ENCODE measurements at regions not wholly inside any gene's neighbourhood (a gene's known extent, or its start where the extent isn't known, plus 50 kb on each side); places are given as distances from the start of the nearest gene placed in this dataset.
A peak's percentile ranks its signal among the peaks of the same experiment; 100 is the strongest.

- DNase-seq (ENCODE audit: low spot score): no peak
- 91% methylated on average over 30 of the region's 38 CpGs for WGBS (ENCODE audit: low lambda C conversion rate, missing lambda C conversion rate)
- Histone ChIP-seq H3K79me2 (no peaks in the 10 kb centered on the region), H3K27me3 (no peaks in the 10 kb centered on the region), H3K9me3 (ENCODE audit: low read depth) (no peaks in the 10 kb centered on the region), H2AFZ (no peak overlapping the region), H3K9me2 (replicated peaks; ENCODE audit: insufficient read depth) (no peaks in the 10 kb centered on the region), H3K36me3 (replicated peaks; ENCODE audit: insufficient read depth, low read depth) (no peaks in the 10 kb centered on the region), H3K27ac (no peak overlapping the region), H3K4me3 (no peak overlapping the region), H3K4me1 (ENCODE audit: insufficient read depth) (no peaks in the 10 kb centered on the region), H3K4me2 (no peak overlapping the region), H4K20me1 (ENCODE audit: insufficient read depth, poor library complexity, severe bottlenecking) (no peaks in the 10 kb centered on the region)
- TF ChIP-seq CTCF (IDR thresholded peaks at IDR 0.05; ENCODE audit: poor library complexity): no peak
- no peak for TF ChIP-seq EZH2 (IDR thresholded peaks at IDR 0.05; ENCODE audit: borderline replicate concordance)
- TF ChIP-seq EZH2phosphoT487 (IDR thresholded peaks at IDR 0.05; ENCODE audit: low read depth, severe bottlenecking, unreplicated experiment): no peak
Observed at GRCh38 chr6:170135821-170136471, 154.9 kb downstream of the DLL1 start.

- H3K36me3 ChIP-seq (replicated peaks; ENCODE audit: insufficient read depth, low read depth): no peaks in the 10 kb centered on the region
- WGBS (ENCODE audit: low lambda C conversion rate, missing lambda C conversion rate): 75% methylated on average over 16 of the region's 16 CpGs
Observed at GRCh38 chr6:170135461-170135820, 155.4 kb downstream of the DLL1 start.

GRCh38 chr6:170134471-170135440, 156.1 kb downstream of the DLL1 start:
- Histone ChIP-seq H3K36me3 (replicated peaks; ENCODE audit: insufficient read depth, low read depth) (no peaks in the 10 kb centered on the region), H3K4me3 (no peak overlapping the region), H2AFZ (no peak overlapping the region), H3K9me2 (replicated peaks; ENCODE audit: insufficient read depth) (no peaks in the 10 kb centered on the region), H3K4me1 (ENCODE audit: insufficient read depth) (no peaks in the 10 kb centered on the region), H3K79me2 (no peaks in the 10 kb centered on the region), H3K4me2 (no peak overlapping the region), H4K20me1 (ENCODE audit: insufficient read depth, poor library complexity, severe bottlenecking) (no peaks in the 10 kb centered on the region), H3K9me3 (ENCODE audit: low read depth) (no peaks in the 10 kb centered on the region), H3K27me3 (no peaks in the 10 kb centered on the region), H3K27ac (peak overlapping the region; percentile 20)
- no peak for TF ChIP-seq EZH2 (IDR thresholded peaks at IDR 0.05; ENCODE audit: borderline replicate concordance)
- WGBS (ENCODE audit: low lambda C conversion rate, missing lambda C conversion rate): 84% methylated on average over 21 of the region's 31 CpGs
- DNase-seq (ENCODE audit: low spot score): no peak

More at GRCh38 chr6:170135461-170135820, 155.4 kb downstream of the DLL1 start:
- no peak overlapping the region for H3K4me2 ChIP-seq
- TF ChIP-seq CTCF (IDR thresholded peaks at IDR 0.05; ENCODE audit: poor library complexity) (no peak), EZH2 (IDR thresholded peaks at IDR 0.05; ENCODE audit: borderline replicate concordance) (no peak), EZH2phosphoT487 (IDR thresholded peaks at IDR 0.05; ENCODE audit: low read depth, severe bottlenecking, unreplicated experiment) (no peak)
- no peak overlapping the region for H3K27ac ChIP-seq
- no peaks in the 10 kb centered on the region for H3K27me3 ChIP-seq
- no peak overlapping the region for H3K4me3 ChIP-seq
- H3K79me2 ChIP-seq: no peaks in the 10 kb centered on the region
- no peaks in the 10 kb centered on the region for H4K20me1 ChIP-seq (ENCODE audit: insufficient read depth, poor library complexity, severe bottlenecking)
- H3K9me2 ChIP-seq (replicated peaks; ENCODE audit: insufficient read depth): no peaks in the 10 kb centered on the region
- DNase-seq (ENCODE audit: low spot score): no peak
- no peaks in the 10 kb centered on the region for H3K4me1 ChIP-seq (ENCODE audit: insufficient read depth)
- H2AFZ ChIP-seq: no peak overlapping the region
- H3K9me3 ChIP-seq (ENCODE audit: low read depth): no peaks in the 10 kb centered on the region

- Histone ChIP-seq H2AFZ (no peak overlapping the region), H3K36me3 (replicated peaks; ENCODE audit: insufficient read depth, low read depth) (no peaks in the 10 kb centered on the region), H3K9me3 (ENCODE audit: low read depth) (no peaks in the 10 kb centered on the region), H3K27me3 (no peaks in the 10 kb centered on the region), H3K79me2 (no peaks in the 10 kb centered on the region), H3K27ac (peak overlapping the region; percentile 20), H3K4me1 (ENCODE audit: insufficient read depth) (no peaks in the 10 kb centered on the region), H4K20me1 (ENCODE audit: insufficient read depth, poor library complexity, severe bottlenecking) (no peaks in the 10 kb centered on the region), H3K4me2 (peak overlapping the region; percentile 24), H3K4me3 (no peak overlapping the region), H3K9me2 (replicated peaks; ENCODE audit: insufficient read depth) (no peaks in the 10 kb centered on the region)
- TF ChIP-seq EZH2phosphoT487 (IDR thresholded peaks at IDR 0.05; ENCODE audit: low read depth, severe bottlenecking, unreplicated experiment): no peak
- TF ChIP-seq EZH2 (IDR thresholded peaks at IDR 0.05; ENCODE audit: borderline replicate concordance): no peak
- TF ChIP-seq CTCF (IDR thresholded peaks at IDR 0.05; ENCODE audit: poor library complexity): no peak
- peak; percentile 34 for DNase-seq (ENCODE audit: low spot score)
- 50% methylated on average over 17 of the region's 17 CpGs for WGBS (ENCODE audit: low lambda C conversion rate, missing lambda C conversion rate)
Observed at GRCh38 chr6:170134031-170134470, 156.8 kb downstream of the DLL1 start.
